HG03066 (cell line): ENCODE measurements at regions not wholly inside any gene's neighbourhood (a gene's known extent, or its start where the extent isn't known, plus 50 kb on each side); places are given as distances from the start of the nearest gene placed in this dataset.
"Not testable (repeated sequence)": the region's sequence is repeated elsewhere in the genome, so short reads cannot be mapped to it uniquely, and the experiment has no call there.

Source experiments
- ATAC-seq: cut with Tn5 transposase; IDR thresholded peaks from one replicate; pipeline ENCODE4 v1.9.1; 2021; ENCODE audit warnings: low read depth; ENCODE audit not compliant: unreplicated experiment

DNA sequence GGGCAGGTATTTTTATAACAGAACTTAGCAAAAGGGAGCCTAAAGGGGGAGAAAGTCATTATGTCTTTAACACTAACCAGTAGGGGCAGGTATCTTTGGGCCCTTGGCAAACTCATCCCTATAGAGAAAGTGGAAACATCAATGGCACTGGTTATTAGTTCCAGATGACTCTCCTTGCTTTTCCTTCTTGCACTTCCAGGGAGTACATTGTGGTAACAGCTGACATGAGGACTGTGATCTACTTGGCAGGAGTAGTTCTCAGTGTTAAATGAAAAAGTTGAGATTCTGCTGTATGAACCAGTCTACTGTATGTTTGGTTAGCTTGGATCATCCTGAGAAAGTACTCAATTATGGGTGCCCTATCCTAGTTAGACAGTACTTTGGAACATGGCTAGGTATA lies 93.6 kb downstream of the ATXN3L start:
- no peak for ATAC-seq

GRCh38 chrX:13223868-13224567 lies 95.8 kb downstream of the ATXN3L start:
- no peak for ATAC-seq

DNA sequence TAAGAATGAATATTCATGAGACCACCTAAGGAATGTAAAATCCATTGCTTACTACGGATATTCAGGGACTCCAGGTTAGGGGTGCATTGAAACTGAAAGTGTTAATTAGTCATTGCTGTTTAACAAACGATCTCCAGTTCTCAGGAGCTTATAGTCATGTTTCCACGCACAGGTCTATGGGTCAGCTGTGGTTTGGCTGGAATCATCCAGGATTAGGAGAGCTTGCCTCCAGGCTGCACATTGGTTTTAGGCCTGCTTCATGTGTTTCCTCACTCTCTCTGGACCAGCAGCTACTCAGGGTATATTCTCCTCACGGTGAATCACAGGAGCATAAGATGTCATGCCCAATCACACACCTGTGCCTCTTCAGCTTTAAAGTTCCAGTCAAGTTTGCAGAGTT lies 98.9 kb downstream of the ATXN3L start:
- ATAC-seq: no peak

DNA sequence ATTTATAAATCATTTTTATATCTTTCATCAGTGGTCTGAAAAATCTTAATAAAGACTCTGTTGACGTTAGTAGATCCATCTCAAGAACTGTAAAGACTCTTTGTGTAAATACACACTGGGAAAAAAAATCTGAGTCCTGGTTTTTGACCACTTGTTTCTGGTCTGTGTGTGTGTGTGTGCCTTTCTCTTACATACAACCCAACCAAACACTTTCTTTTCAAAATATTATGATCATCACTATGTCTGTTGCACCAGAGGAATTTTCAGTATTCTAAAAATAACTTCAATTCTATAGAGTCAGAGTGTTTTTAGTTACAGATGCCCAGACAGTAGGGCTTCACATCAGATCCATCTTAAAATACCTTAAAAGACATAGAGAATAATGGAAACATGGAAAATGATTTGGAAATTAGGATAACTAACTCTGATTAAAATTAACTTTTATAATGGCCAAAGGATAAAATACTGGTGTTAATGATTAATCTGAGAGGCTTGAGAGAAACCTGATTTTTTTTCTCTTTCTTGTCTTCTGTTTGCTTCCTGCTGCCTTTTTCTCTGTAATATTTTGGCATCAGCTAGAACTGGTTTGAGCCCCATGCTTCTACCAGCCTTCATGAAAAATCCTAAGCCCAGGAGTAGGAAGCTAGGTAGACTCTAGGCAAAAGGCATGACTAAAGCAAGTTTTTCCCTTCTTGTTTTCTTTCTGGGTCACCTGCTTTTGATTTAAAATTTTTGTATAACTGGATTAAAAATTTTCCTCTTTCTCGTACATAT lies 99.7 kb downstream of the ATXN3L start:
- ATAC-seq: no peak

DNA sequence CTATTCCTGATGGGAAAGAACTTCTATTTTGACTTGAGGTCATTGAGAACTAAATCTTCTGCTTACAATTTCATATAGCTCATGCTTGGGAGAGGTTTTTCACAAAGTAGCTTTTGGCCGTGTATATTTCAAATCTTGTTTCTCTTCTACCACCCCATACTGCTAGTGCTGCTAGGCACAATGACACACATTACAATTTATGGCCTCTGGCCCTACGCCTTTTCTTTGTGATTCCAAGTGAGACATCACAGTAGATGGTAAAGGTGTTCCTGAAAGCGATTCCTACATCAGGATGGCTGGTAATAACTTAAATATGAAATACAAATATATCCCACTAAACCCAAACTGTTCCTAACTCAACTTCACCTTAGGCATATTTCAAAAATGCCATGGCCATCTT lies 101.1 kb downstream of the ATXN3L start:
- ATAC-seq: no peak

GRCh38 chrX:13216139-13216538 lies 103.7 kb downstream of the ATXN3L start:
- no peak for ATAC-seq

DNA sequence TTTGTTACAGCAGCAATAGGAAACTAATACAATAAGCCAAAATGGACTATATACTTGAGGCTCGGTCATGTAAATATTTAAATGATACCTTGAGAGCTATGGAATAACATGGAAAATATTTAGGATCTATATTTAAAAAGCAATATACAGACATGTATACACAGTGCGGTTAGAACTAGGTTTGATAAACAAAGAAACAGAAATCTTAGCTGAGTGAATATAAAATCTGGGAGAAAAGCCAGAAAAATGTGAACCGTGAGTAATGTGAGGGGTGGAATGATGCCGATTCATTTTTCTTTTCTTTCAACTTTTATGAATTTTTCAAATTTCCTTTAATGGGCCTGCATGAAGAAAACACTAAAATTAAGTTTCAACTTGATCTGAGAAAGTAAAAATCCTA lies 104.1 kb downstream of the ATXN3L start:
- ATAC-seq: no peak

DNA sequence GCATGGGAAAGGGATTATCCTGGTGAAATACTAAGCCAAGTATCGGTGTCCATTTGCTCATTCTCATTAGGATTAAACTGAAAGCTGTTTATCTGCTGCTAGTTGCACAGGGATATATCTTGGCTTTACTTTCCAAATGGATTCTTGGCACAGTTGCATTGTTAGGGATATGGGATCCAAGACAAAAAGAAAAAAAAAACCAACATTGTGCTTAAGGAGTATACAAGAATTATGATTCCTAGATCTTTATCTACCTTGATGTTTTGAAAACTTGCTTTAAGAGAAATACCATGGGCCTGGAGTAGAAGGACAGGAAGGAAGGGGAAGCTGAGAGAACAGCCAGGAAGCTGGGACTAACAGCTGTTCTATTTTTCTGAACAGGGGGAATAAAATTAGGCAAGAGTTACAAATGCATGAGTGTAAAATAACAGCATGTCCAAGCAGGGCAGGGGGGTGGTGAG lies 107.6 kb downstream of the ATXN3L start:
- no peak for ATAC-seq

GRCh38 chrX:13210142-13210541 lies 109.7 kb downstream of the ATXN3L start:
- not testable (repeated sequence) for ATAC-seq

- not testable (repeated sequence) for ATAC-seq
Measured at GRCh38 chrX:13209704-13210103, 110.1 kb downstream of the ATXN3L start.

GRCh38 chrX:13208281-13208935 lies 111.4 kb downstream of the ATXN3L start:
- ATAC-seq: no peak

DNA sequence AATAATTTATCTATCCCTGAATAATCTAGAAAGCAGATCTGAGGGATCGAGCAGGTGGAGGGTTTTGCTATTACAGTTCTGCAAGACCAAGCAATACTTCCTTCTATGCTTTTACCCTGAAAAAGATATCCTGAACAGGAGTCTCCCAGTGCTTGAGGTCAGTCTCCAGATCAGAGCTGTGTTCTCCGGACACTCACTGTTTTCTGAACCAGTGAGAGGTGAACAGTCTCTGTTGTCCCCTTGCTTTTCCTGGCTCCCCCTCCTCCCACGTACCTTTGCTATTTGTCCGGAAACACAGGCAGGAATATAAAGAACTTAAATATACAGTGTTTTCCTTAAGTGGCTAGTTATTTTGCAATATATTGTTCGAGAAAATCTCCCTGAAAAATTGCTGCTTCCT lies 116.6 kb downstream of the ATXN3L start:
- no peak for ATAC-seq

DNA sequence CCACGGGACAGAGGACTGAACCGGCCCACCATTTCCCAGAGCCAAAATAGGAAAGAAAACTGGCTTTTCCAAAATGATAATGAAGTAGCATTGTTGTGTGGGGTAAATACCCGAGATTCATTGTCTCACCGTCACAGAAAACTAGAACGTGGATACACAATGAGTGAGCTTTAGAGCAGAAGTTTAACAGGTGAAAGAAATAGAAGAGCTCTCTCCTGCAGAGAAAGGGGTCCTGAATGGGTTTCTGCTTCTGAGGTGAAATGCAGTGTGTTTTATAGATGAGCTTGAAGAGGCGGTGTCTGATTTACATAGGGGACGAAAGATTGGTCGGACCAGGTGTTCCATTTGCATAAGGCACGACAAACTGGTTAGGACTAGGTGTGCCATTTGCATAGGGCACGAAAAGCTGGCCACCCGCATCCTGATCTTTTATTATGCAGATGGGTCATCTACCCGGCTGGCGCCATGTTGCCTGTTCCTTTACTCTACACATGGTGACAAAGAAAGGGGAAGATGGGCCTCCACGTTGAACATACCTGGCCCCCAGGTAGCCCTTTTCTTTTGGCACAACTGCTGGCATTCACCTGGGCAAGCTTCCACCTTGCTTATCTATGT lies 118.1 kb downstream of the ATXN3L start:
- ATAC-seq: no peak

DNA sequence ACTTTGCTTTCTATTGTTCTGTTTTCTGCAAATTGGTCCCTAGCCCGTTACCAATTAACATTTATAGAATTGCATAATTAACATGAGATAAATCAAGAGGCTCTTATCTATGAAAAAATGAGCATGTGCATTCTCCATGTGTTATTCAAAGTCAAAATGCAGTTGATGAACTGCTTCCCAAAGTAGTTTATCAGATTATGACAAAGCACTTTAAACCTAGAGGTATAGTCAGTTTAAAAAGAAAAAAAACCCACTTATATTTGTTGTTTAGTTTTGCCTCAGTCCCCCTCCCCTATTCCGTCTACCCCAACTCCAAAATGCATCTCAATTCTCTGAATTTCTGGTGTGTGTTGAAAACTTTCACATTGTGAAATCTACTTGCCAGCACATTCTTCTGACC lies 119.5 kb downstream of the ATXN3L start:
- no peak for ATAC-seq

- ATAC-seq: no peak
Measured at GRCh38 chrX:13198762-13199064, 121.1 kb downstream of the ATXN3L start.

DNA sequence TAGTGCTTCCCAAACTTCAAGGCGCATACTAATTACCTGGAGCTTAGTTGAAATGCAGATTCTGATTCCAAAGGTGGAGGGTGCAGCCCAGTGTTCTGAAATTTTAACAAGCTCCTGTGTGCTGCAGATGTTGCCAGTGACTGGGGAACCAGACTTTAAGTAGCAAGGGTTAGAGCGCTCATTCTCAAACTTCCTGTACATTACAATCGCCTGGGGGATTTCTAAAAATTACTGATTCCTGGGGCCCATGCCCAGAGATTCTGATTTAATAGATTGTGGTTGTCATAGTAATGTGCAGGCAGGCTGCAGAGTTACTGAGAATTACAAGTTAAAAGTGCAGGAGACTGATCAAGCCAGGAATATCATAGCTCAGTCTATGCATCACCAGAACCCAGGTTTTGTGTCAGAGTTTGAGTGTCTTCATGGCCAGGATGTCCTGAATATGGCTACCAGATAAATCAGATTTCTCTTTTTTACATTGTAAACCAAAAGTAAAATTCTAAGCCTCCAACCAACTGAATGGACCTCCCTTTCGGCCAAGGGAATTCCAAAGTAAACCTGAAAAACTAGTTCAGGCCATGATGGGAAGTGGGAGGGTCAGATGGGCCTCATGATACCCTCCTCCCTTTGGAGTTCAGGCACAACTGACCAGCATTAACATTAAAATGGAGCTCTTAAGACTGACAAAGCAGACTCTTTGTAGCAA lies 121.6 kb downstream of the ATXN3L start:
- ATAC-seq: no peak

DNA sequence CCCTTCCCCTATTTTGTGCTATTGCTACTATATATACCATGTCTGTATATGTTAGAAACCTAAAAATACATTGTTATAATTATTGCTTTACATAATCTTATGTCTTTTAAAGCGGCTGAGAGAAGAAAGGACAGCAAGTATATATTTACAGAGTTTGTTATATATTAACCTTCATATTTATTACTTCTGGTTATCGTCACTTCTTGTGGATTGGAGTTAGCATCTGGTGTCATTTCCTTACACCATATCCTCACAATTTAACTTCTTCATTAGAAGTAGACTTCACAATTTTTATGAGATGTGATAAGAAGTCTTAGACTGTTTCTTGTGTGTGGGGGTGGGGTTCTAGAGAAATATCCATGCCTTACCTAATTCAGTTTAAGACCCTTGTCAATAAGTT lies 123.1 kb downstream of the ATXN3L start:
- ATAC-seq: no peak

GRCh38 chrX:13195340-13195739 lies 124.5 kb downstream of the ATXN3L start:
- no peak for ATAC-seq

- ATAC-seq: no peak
Measured at GRCh38 chrX:13194291-13195103, 125.4 kb downstream of the ATXN3L start.

GRCh38 chrX:13190051-13190450 lies 129.8 kb downstream of the ATXN3L start:
- ATAC-seq: no peak
